NCI-H526 (cell line): ENCODE measurements at regions not wholly inside any gene's neighbourhood (a gene's known extent, or its start where the extent isn't known, plus 50 kb on each side); places are given as distances from the start of the nearest gene placed in this dataset.

Experiments
- DNase-seq, 2 experiments: peaks; one replicate each; lab custom pipeline; 2025; lab: John Stamatoyannopoulos, UW

GRCh38 chr18:28606686-28607085, 429.8 kb upstream of the CDH2 start:
- DNase-seq: no peak

- DNase-seq: no peak
These were observed 425.5 kb upstream of the CDH2 start for GRCh38 chr18:28602391-28602790.

DNA sequence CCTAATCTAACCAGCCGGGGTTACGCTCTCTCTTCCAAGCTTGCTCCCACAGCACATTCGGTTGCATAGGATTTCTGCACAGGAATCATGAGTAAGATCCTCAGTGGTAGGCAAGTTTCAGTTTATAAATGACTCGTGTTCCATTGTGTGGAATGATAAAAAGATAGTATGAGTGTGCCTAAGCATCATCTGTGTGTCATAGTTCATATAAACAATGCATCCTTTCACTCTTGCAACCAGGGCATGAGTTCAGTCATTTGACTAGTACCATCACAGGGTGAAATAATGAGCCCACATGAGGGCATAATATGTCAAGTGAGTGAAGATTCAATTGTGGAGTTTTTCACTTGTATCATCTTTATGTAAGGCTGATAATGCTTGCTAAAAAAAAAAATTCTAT, 417.1 kb upstream of the CDH2 start:
- no peak for DNase-seq

DNA sequence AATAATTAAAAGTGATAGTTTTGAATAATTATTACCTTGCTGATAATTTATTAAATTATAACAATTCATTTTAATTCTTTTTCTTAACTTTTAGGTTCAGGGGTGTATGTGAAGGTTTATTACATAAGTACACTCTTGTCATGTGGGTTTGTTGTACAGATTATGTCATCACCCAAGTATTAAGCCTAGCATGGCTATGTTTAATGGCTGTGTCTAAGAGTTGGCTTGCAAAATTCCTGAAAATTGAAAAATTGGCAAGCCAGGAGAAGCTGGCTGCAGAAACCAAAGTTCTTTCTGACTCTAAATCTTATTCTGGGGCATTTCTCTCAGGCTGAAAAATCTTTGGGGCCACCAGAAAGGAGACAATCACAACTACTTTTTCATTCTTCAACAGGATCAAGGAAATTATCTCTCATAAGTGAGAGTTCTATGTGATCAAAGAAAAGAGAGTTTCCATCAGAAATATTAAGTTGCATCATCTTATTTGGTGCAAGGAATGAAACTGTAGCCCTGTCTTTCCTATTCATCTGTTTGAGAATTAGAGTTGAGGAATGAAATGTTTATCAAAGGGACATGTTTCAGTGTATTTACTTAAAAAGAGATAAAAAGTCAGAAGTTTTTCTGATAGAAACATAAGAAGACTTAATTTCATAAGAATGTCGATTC, 412.1 kb upstream of the CDH2 start:
- no peak for DNase-seq

GRCh38 chr18:28584731-28585130, 407.8 kb upstream of the CDH2 start:
- DNase-seq: no peak

GRCh38 chr18:28582724-28583123, 405.8 kb upstream of the CDH2 start:
- no peak for DNase-seq

- no peak for DNase-seq
These were observed 404.7 kb upstream of the CDH2 start for GRCh38 chr18:28581521-28582071.

GRCh38 chr18:28576941-28577340, 400.0 kb upstream of the CDH2 start:
- no peak for DNase-seq

GRCh38 chr18:28575123-28575522, 398.2 kb upstream of the CDH2 start:
- no peak for DNase-seq

DNA sequence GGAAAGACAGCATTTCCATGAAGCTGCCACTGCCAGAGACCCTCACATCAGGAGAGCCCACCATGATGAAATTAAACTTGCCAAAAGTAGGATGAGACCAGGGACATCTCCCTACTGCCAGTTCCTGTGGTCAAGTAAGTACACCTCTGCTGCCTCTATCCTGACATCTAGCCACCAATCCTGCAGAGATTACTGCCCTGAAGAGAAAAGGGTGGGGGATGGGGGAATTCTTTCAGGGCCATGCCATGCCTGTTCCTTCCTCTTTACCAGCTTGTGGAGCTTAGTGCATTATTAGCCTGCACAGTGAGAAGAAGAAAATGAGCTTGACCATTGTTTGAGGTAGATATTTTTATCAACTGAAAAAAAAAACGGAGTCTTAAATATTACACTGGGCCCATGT, 397.2 kb upstream of the CDH2 start:
- no peak for DNase-seq

DNA sequence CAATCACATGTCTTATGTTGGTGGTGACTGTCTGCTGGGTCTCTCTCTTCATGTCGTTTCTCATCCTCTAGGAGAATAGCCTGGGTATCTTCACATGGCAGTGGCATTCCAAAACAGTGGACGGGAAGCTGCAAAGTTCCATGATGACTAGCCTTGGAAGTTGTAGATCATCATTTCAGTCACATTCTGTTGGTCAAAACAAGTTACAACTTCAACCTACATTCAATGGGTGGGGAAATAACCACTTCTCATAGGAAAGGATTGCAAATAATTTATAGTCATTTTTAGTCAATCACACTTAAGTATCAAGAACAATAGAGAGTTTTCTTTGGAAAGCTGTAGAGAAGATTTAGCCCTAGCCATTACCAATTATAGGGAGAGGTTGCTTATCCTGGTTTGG, 395.0 kb upstream of the CDH2 start:
- no peak for DNase-seq

DNA sequence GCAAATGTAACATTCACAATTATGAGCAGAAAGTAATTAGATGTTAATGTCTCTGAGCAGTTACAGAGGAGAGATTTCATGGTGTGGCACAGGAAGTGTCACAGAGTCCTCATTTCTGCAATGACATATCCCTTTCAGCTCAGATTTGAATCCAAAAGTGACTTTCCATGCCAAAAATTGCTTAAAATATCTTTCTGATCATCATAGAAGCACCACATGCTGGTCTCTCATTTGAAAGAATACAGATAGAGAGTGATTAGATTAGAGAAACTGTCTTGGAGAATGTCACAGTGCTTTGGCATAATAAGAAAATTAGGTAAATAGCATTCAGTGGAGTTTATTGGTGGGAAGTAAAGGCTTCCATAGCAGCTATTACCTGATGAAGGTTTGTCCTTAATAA, 383.4 kb upstream of the CDH2 start:
- DNase-seq: no peak

- no peak for DNase-seq
These were observed 382.6 kb upstream of the CDH2 start for GRCh38 chr18:28559511-28559910.

GRCh38 chr18:28541934-28542333, 365.0 kb upstream of the CDH2 start:
- no peak for DNase-seq

GRCh38 chr18:28541276-28541930, 364.5 kb upstream of the CDH2 start:
- no peak for DNase-seq

DNA sequence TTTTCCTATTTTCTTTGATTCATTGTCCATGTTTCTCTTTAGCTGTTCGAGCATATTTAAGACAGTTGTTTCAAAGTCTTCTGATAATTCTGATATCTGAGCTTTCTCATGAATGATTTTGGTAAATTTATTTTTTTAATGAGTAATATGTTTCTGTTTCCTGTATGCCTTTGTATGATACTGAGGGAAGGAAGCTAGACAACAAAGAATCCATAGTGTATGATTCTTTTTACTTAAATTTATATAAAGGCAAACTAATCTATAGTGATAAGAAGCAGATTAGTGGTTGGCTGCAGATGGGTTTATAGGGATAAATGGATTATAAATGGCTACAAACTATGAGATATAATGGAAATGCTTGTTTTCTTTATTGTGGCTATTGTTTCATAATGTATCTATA, 352.7 kb upstream of the CDH2 start:
- no peak for DNase-seq

GRCh38 chr18:28526196-28526595, 349.3 kb upstream of the CDH2 start:
- DNase-seq: no peak

DNA sequence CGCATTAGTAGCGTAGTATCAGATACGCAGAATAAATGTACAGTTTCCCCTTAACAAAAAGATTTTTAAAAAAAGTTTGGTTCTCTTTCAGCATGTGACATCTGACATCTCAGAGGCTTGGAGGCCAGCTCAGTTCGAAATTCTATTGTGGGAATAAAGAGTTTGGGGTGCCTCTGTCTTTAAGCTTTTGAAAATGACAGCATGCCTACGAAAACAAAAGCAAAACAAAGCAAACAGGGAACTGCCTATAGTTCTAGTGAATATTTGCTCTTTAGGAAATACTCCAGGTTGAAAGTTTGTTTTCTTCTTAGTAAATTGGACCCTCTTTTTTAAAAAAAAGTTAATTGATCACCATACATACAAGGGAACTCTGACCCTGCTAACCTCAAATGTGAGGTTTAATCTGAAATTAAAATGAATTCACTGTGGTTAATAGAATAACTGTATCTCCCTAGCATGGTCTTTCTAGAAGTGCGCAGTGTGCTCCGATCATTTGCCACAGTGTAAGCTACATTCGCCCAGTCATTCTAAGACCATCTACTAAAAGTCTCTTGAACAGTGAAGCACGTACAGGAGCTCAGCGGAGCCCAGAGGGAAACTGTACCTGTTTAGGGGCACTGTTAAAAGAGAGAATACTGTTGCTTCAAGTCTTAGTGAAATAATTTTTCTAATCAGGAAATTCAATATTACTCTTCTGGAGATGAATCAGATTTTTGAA, 347.0 kb upstream of the CDH2 start:
- no peak for DNase-seq

- DNase-seq: no peak
These were observed 345.3 kb upstream of the CDH2 start for GRCh38 chr18:28522236-28522635.

DNA sequence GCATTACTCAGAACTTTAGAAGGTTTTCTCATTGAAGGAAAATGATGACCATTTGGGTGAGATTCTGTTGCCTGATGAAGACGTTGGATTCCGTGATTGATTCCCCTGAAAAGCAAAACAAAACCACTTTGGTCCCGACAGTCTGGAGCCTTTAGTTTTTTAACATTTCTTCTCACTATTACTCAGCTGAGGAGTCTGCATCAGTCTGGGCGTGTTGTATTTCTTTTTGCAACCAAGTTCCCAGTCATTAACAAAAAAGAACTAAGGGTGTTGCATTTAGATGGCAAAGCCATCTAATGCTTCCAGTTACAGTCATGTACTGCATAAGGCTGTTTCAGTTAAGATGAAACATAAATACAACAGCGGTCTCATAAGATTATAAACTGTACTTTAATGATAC, 343.1 kb upstream of the CDH2 start:
- no peak for DNase-seq

DNA sequence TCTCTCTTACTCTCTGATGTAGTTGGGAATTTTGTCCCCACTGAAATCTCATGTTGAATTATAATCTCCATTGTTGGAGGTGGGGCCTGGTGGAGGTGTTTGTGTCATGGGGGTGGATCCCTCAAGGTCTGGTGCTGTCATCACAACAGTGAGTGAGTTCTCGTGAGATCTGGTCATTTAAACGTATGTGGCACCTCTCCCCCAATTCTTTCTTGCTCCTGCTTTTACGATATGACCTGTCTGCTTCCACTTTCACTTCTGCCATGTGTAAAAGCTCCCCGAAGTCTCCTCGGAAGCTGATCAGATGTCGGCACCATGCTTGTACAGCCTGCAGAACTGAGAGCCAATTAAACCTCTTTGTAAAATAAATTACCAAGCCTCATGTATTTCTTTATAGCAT, 337.8 kb upstream of the CDH2 start:
- no peak for DNase-seq

- no peak for DNase-seq
These were observed 335.4 kb upstream of the CDH2 start for GRCh38 chr18:28512357-28512756.

GRCh38 chr18:28511413-28511821, 334.5 kb upstream of the CDH2 start:
- no peak for DNase-seq
